ENCODE measurements at regions not wholly inside any gene's neighbourhood (a gene's known extent, or its start where the extent isn't known, plus 50 kb on each side); places are given as distances from the start of the nearest gene placed in this dataset.

- peak; percentile 89 for DNase-seq (ENCODE audit: low spot score)
Observed at GRCh38 chr11:119474682-119475596, 52.0 kb upstream of the THY1 start.

DNA sequence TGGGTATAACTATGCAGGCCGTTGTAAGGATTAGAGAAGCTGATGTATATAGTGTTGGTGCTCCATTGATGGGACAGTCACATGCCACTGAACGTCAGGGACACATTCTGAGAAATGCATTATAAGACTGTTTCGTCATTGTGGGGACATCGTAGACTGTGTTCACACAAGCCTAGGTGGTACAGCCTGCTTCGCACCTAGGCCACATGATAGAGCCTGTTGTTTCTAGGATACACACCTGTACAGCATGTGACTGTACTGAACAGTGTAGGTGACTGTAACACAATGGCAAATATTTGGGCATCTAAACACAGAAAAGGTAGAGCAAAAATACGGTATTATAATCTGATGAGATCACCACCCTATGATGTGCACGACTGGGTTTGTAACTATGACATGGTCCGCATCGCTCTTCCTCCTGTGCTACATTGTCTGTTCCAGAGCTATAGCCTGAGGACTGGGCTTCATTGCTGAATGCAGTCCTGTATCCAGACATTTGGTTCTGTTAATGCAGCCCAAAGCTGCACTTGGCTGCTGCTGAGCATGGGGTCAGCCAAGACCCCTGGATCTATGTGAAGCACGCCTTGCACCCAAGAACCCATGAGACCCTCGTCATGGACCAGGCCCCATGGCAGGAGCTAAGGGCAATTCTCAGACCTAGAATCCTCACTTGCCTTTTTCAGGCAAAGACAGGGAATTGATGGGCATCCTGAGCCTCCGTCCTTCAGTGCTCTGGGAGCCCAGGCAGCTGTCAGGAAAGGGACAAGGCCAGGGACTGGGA lies 51.1 kb upstream of the THY1 start:
- peak; percentile 78 for DNase-seq (ENCODE audit: low spot score)

DNA sequence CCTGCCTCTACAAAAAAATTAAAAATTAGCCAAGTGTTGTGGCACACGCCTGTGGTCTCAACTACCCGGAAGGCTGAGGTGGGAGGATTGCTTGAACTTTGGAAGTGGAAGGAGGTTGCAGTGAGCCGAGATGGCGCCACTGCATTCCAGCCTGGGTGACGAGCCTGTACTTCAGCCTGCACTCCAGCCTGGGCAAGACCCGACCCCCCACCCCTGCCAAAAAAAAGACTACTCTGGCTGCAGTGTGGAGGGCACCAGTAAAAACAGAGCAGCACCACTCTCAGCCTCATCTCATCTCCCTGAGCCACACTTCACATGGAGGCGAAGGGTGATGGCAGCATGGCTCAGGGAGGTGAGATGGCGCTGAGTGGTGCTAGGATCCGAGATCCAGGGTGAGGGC lies 50.3 kb upstream of the THY1 start:
- no peak for DNase-seq (ENCODE audit: low spot score)

DNA sequence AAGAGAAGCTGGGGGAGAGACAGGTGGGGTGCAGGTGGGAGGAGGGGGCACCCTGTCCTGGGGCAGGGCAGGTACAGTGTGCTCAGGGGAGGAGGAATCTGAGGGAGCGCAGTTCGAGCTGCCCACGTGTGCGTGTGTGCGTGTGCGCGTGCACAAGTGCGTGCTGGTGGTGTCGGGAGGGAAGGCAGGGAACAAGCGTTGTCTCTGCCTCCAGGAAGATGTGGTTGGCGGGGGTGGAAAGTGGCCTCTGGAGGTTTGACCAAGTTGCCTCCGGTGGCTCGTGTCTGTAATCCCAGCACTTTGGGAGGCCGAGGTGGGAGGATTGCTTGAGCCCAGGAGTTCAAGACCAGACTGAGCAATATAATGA lies 49.9 kb upstream of the THY1 start:
- DNase-seq (ENCODE audit: low spot score) = peak; percentile 53
